KMS-11 (cell line): ENCODE measurements at regions not wholly inside any gene's neighbourhood (a gene's known extent, or its start where the extent isn't known, plus 50 kb on each side); places are given as distances from the start of the nearest gene placed in this dataset.

Experiments used
- H2AFZ ChIP-seq: fragments of 200-600 bp; sonication (generic); 2 replicates; pipeline ENCODE4 v1.6.1; 2016; ENCODE audit warnings: antibody characterized with exemption, mixed run types, low read depth
- H3K27ac ChIP-seq: fragments of 200-600 bp; sonication (generic); 2 replicates; pipeline ENCODE4 v1.6.1; 2016; ENCODE audit warnings: mild to moderate bottlenecking, mixed run types
- H3K27me3 ChIP-seq: fragments of 200-600 bp; sonication (generic); 2 replicates; pipeline ENCODE4 v1.6.1; 2017; ENCODE audit warnings: mild to moderate bottlenecking, low read depth, mixed run types, moderate library complexity; ENCODE audit not compliant: insufficient read depth
- H3K36me3 ChIP-seq: fragments of 200-600 bp; sonication (generic); 2 replicates; pipeline ENCODE4 v1.6.1; 2017; ENCODE audit warnings: mild to moderate bottlenecking, mixed run types; ENCODE audit not compliant: insufficient read depth
- H3K4me1 ChIP-seq: fragments of 200-600 bp; sonication (generic); 2 replicates; pipeline ENCODE4 v1.6.1; 2016; ENCODE audit warnings: mild to moderate bottlenecking, low read depth, mixed run types; ENCODE audit not compliant: poor library complexity, severe bottlenecking
- H3K4me2 ChIP-seq: fragments of 200-600 bp; sonication (generic); 2 replicates; pipeline ENCODE4 v1.7.0; 2016; ENCODE audit warnings: mild to moderate bottlenecking, mixed run types
- H3K4me3 ChIP-seq: fragments of 200-600 bp; sonication (generic); IDR thresholded peaks from 2 replicates; pipeline ENCODE4 v1.6.1; 2017; ENCODE audit warnings: low read depth, low read length, mixed read lengths; ENCODE audit not compliant: insufficient read depth
- H3K79me2 ChIP-seq: fragments of 200-600 bp; sonication (generic); 2 replicates; pipeline ENCODE4 v1.6.1; 2016; ENCODE audit warnings: low read depth, mixed run types; ENCODE audit not compliant: insufficient read depth
- H3K9ac ChIP-seq: fragments of 200-600 bp; sonication (generic); 2 replicates; pipeline ENCODE4 v1.6.1; 2016; ENCODE audit warnings: mild to moderate bottlenecking, mixed run types
- H4K20me1 ChIP-seq: fragments of 200-600 bp; sonication (generic); 2 replicates; pipeline ENCODE4 v1.6.1; 2016; ENCODE audit warnings: mild to moderate bottlenecking, mixed run types; ENCODE audit not compliant: insufficient read depth
- CTCF ChIP-seq: fragments of 200-600 bp; sonication (generic); conservative IDR thresholded peaks from 2 replicates; pipeline ENCODE4 v1.6.1; 2017; ENCODE audit warnings: low read depth, mild to moderate bottlenecking, antibody characterized with exemption, low read length, moderate library complexity, mixed read lengths

GRCh38 chr4:125938541-125938940 lies 623.8 kb downstream of the FAT4 start:
- no peak overlapping the region for H3K4me2 ChIP-seq
- no peak overlapping the region for H3K9ac ChIP-seq
- no peaks in the 10 kb centered on the region for H4K20me1 ChIP-seq
- H3K27ac ChIP-seq: no peak overlapping the region
- H3K36me3 ChIP-seq: no peaks in the 10 kb centered on the region
- H3K79me2 ChIP-seq: no peaks in the 10 kb centered on the region
- no peak overlapping the region for H3K4me3 ChIP-seq
- H3K4me1 ChIP-seq: no peaks in the 10 kb centered on the region
- H3K27me3 ChIP-seq: no peaks in the 10 kb centered on the region
- TF ChIP-seq CTCF: no peak
- H2AFZ ChIP-seq: no peak overlapping the region

GRCh38 chr4:125940426-125940825 lies 625.7 kb downstream of the FAT4 start:
- no peaks in the 10 kb centered on the region for H3K79me2 ChIP-seq
- no peak overlapping the region for H3K4me3 ChIP-seq
- no peak overlapping the region for H3K9ac ChIP-seq
- no peak overlapping the region for H3K27ac ChIP-seq
- H3K4me1 ChIP-seq: no peaks in the 10 kb centered on the region
- H3K27me3 ChIP-seq: no peaks in the 10 kb centered on the region
- no peak overlapping the region for H2AFZ ChIP-seq
- no peaks in the 10 kb centered on the region for H4K20me1 ChIP-seq
- no peaks in the 10 kb centered on the region for H3K36me3 ChIP-seq
- H3K4me2 ChIP-seq: no peak overlapping the region
- no peak for TF ChIP-seq CTCF

- Histone ChIP-seq H3K4me3 (no peak overlapping the region), H3K4me2 (no peak overlapping the region)
Observed at GRCh38 chr4:125944966-125945365, 630.2 kb downstream of the FAT4 start.

GRCh38 chr4:125948021-125948420 lies 633.3 kb downstream of the FAT4 start:
- no peak overlapping the region for H3K4me3 ChIP-seq
- no peaks in the 10 kb centered on the region for H3K27me3 ChIP-seq
- no peaks in the 10 kb centered on the region for H3K36me3 ChIP-seq
- H2AFZ ChIP-seq: no peak overlapping the region
- H3K79me2 ChIP-seq: no peaks in the 10 kb centered on the region
- no peak overlapping the region for H3K9ac ChIP-seq
- no peak overlapping the region for H3K4me2 ChIP-seq
- H4K20me1 ChIP-seq: no peaks in the 10 kb centered on the region
- no peak overlapping the region for H3K27ac ChIP-seq
- no peak for TF ChIP-seq CTCF
- H3K4me1 ChIP-seq: no peaks in the 10 kb centered on the region

More at GRCh38 chr4:125944966-125945365, 630.2 kb downstream of the FAT4 start:
- no peaks in the 10 kb centered on the region for H4K20me1 ChIP-seq
- no peaks in the 10 kb centered on the region for H3K79me2 ChIP-seq
- TF ChIP-seq CTCF: no peak
- H3K27ac ChIP-seq: no peak overlapping the region
- no peaks in the 10 kb centered on the region for H3K27me3 ChIP-seq
- no peak overlapping the region for H3K9ac ChIP-seq
- no peaks in the 10 kb centered on the region for H3K36me3 ChIP-seq
- no peak overlapping the region for H2AFZ ChIP-seq
- H3K4me1 ChIP-seq: no peaks in the 10 kb centered on the region
